Neural cell (in vitro differentiated cells): ENCODE measurements at regions not wholly inside any gene's neighbourhood (a gene's known extent, or its start where the extent isn't known, plus 50 kb on each side); places are given as distances from the start of the nearest gene placed in this dataset.

Experiments
- H2AFZ ChIP-seq: fragments of 200-600, 300-800 bp; sonication (generic), shearing (Covaris generic); 2 replicates; pipeline ENCODE4 v1.6.0; 2014; ENCODE audit warnings: low read depth, mild to moderate bottlenecking, antibody characterized with exemption, low read length, moderate library complexity
- H3F3A ChIP-seq: fragments of 200-600 bp; shearing (Covaris generic); 2 replicates; pipeline ENCODE4 v1.6.1; 2016; ENCODE audit warnings: mild to moderate bottlenecking, moderate library complexity, mixed read lengths, antibody characterized with exemption, low read length; ENCODE audit not compliant: insufficient read depth, poor library complexity, severe bottlenecking
- H3K27ac ChIP-seq: fragments of 200-600, 300-800 bp; sonication (generic), shearing (Covaris generic); 2 replicates; pipeline ENCODE4 v1.5.1; 2014; ENCODE audit warnings: mild to moderate bottlenecking, low read length, moderate library complexity
- H3K27me3 ChIP-seq: fragments of 300-800, 200-600 bp; sonication (generic), shearing (Covaris generic); 2 replicates; pipeline ENCODE4 v1.6.0; 2014; ENCODE audit warnings: mild to moderate bottlenecking, low read depth, low read length, moderate library complexity; ENCODE audit not compliant: insufficient read depth
- H3K36me3 ChIP-seq: fragments of 300-800, 200-600 bp; sonication (generic), shearing (Covaris generic); 2 replicates; pipeline ENCODE4 v1.5.1; 2014; ENCODE audit warnings: mild to moderate bottlenecking, antibody characterized with exemption, low read length, moderate library complexity; ENCODE audit not compliant: insufficient read depth
- H3K4me2 ChIP-seq: fragments of 300-800, 200-600 bp; sonication (generic), shearing (Covaris generic); 2 replicates; pipeline ENCODE4 v1.6.0; 2014; ENCODE audit warnings: mild to moderate bottlenecking, low read length
- H3K4me3 ChIP-seq: fragments of 300-800, 200-600 bp; sonication (generic), shearing (Covaris generic); 2 replicates; pipeline ENCODE4 v1.5.1; 2014; ENCODE audit warnings: mild to moderate bottlenecking, low read length, moderate library complexity
- H3K79me2 ChIP-seq: fragments of 200-600 bp; shearing (Covaris generic); replicated peaks from 2 replicates; pipeline ENCODE4 v1.6.0; 2014; ENCODE audit warnings: mild to moderate bottlenecking, low read length, moderate library complexity; ENCODE audit not compliant: insufficient read depth
- H3K9ac ChIP-seq: fragments of 300-800, 200-600 bp; sonication (generic), shearing (Covaris generic); 2 replicates; pipeline ENCODE4 v1.6.1; 2016; ENCODE audit warnings: mild to moderate bottlenecking, low read length, mixed read lengths
- H3K9me2 ChIP-seq: fragments of 200-600 bp; shearing (Covaris generic); 2 replicates; pipeline ENCODE4 v1.6.1; 2016; ENCODE audit warnings: mild to moderate bottlenecking, low read length, mixed read lengths; ENCODE audit not compliant: insufficient read depth
- H3K9me3 ChIP-seq: fragments of 200-600, 300-800 bp; sonication (generic), shearing (Covaris generic); 2 replicates; pipeline ENCODE4 v1.6.1; 2016; ENCODE audit warnings: mild to moderate bottlenecking, mixed run types, low read length, moderate library complexity, mixed read lengths
- H4K20me1 ChIP-seq: fragments of 200-600 bp; shearing (Covaris generic); 2 replicates; pipeline ENCODE4 v1.6.1; 2016; ENCODE audit warnings: mild to moderate bottlenecking, mixed run types; ENCODE audit not compliant: insufficient read depth
- EP300 ChIP-seq: fragments of 450-650 bp; conservative IDR thresholded peaks from 2 replicates; pipeline ENCODE4 v1.6.1; 2014; ENCODE audit warnings: antibody characterized with exemption, mild to moderate bottlenecking, moderate library complexity; ENCODE audit not compliant: poor library complexity, severe bottlenecking
- EZH2 ChIP-seq: fragments of 200-600, 300-800 bp; shearing (Covaris generic), sonication (generic); IDR thresholded peaks from 2 replicates; pipeline ENCODE4 v1.6.1; 2014; ENCODE audit warnings: antibody characterized with exemption, low read length, borderline replicate concordance, mild to moderate bottlenecking; ENCODE audit not compliant: insufficient read depth, poor library complexity, severe bottlenecking
- MXI1 ChIP-seq: fragments of 450-650 bp; conservative IDR thresholded peaks from 2 replicates; pipeline ENCODE4 v1.6.1; 2014; ENCODE audit warnings: antibody characterized with exemption, mild to moderate bottlenecking; ENCODE audit not compliant: poor library complexity, severe bottlenecking
- POLR2AphosphoS5 ChIP-seq: IDR thresholded peaks from 2 replicates; pipeline ENCODE4 v1.6.1; 2012
- RAD21 ChIP-seq: fragments of 450-650 bp; conservative IDR thresholded peaks from 2 replicates; pipeline ENCODE4 v1.6.1; 2014; ENCODE audit warnings: antibody characterized with exemption, mild to moderate bottlenecking, moderate library complexity
- TAF1 ChIP-seq: IDR thresholded peaks from 2 replicates; pipeline ENCODE4 v1.6.1; 2012; ENCODE audit warnings: low read depth
- TF ChIP-seq, protein P1 (sequence below): fragments of 450-650 bp; IDR thresholded peaks from 2 replicates; pipeline ENCODE4 v1.5.1; 2014; ENCODE audit warnings: antibody characterized with exemption, mild to moderate bottlenecking, moderate library complexity; ENCODE audit not compliant: poor library complexity, severe bottlenecking
- TF ChIP-seq, protein P2 (sequence below): IDR thresholded peaks from 2 replicates; pipeline ENCODE4 v1.6.1; 2012; ENCODE audit warnings: borderline replicate concordance

DNA sequence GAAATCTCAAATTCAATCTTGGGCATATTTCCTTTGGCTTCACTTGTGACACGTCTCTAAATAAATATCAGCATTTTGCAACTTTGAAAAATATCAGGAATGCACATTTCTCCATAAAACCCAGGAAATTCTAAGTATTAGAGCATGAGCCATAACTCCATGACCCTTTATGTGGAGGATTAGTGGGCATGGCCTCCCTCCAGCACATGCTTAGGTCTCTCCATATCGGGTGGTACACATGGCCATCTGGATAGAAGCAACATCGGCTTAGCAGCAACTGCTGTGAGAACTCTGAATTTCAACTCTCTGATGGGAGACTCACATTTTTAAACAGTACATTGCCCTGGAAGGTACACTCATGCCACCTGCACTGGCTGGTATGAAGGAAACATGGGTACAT, 73.7 kb upstream of the EGFLAM start:
- H3K27ac ChIP-seq, result no peak overlapping the region
- no peaks in the 10 kb centered on the region for H3K9me2 ChIP-seq
- no peaks in the 10 kb centered on the region for H3F3A ChIP-seq
- no peak overlapping the region for H3K4me3 ChIP-seq
- no peak overlapping the region for H3K9ac ChIP-seq
- no peaks in the 10 kb centered on the region for H3K36me3 ChIP-seq
- H3K4me2 ChIP-seq, result no peak overlapping the region
- no peaks in the 10 kb centered on the region for H3K9me3 ChIP-seq
- no peak for TF ChIP-seq EP300
- TF ChIP-seq, protein P1, sequence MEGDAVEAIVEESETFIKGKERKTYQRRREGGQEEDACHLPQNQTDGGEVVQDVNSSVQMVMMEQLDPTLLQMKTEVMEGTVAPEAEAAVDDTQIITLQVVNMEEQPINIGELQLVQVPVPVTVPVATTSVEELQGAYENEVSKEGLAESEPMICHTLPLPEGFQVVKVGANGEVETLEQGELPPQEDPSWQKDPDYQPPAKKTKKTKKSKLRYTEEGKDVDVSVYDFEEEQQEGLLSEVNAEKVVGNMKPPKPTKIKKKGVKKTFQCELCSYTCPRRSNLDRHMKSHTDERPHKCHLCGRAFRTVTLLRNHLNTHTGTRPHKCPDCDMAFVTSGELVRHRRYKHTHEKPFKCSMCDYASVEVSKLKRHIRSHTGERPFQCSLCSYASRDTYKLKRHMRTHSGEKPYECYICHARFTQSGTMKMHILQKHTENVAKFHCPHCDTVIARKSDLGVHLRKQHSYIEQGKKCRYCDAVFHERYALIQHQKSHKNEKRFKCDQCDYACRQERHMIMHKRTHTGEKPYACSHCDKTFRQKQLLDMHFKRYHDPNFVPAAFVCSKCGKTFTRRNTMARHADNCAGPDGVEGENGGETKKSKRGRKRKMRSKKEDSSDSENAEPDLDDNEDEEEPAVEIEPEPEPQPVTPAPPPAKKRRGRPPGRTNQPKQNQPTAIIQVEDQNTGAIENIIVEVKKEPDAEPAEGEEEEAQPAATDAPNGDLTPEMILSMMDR, result no peak
- TF ChIP-seq, protein P2, sequence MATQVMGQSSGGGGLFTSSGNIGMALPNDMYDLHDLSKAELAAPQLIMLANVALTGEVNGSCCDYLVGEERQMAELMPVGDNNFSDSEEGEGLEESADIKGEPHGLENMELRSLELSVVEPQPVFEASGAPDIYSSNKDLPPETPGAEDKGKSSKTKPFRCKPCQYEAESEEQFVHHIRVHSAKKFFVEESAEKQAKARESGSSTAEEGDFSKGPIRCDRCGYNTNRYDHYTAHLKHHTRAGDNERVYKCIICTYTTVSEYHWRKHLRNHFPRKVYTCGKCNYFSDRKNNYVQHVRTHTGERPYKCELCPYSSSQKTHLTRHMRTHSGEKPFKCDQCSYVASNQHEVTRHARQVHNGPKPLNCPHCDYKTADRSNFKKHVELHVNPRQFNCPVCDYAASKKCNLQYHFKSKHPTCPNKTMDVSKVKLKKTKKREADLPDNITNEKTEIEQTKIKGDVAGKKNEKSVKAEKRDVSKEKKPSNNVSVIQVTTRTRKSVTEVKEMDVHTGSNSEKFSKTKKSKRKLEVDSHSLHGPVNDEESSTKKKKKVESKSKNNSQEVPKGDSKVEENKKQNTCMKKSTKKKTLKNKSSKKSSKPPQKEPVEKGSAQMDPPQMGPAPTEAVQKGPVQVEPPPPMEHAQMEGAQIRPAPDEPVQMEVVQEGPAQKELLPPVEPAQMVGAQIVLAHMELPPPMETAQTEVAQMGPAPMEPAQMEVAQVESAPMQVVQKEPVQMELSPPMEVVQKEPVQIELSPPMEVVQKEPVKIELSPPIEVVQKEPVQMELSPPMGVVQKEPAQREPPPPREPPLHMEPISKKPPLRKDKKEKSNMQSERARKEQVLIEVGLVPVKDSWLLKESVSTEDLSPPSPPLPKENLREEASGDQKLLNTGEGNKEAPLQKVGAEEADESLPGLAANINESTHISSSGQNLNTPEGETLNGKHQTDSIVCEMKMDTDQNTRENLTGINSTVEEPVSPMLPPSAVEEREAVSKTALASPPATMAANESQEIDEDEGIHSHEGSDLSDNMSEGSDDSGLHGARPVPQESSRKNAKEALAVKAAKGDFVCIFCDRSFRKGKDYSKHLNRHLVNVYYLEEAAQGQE, result no peak
- no peak overlapping the region for H2AFZ ChIP-seq
- H4K20me1 ChIP-seq, result no peaks in the 10 kb centered on the region
- no peaks in the 10 kb centered on the region for H3K27me3 ChIP-seq
- no peaks in the 10 kb centered on the region for H3K79me2 ChIP-seq

DNA sequence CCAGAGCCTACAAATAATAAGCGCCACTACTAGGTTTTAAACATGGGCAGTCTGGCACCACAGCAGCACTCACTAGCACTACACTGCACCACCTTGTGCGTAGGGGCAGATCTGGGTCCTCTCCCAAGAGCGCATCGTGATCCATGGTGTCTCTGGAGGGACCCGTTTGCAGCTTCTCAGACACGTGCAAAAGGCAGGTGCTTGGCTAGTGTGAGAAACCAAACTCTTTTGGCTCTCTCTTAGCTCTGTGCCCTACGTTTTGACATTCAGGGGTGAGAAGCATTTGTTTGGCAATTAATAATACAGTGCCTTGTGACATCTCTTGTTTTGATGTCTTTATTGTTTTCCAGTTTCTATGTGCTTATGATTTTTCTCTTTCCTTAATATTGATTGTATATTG, 75.4 kb upstream of the EGFLAM start:
- Histone ChIP-seq H3K27ac (no peak overlapping the region), H3K9me3 (no peaks in the 10 kb centered on the region), H4K20me1 (no peaks in the 10 kb centered on the region), H3K9ac (no peak overlapping the region), H3K79me2 (no peaks in the 10 kb centered on the region), H3F3A (no peaks in the 10 kb centered on the region), H2AFZ (no peak overlapping the region), H3K4me3 (no peak overlapping the region), H3K9me2 (no peaks in the 10 kb centered on the region), H3K36me3 (no peaks in the 10 kb centered on the region), H3K4me2 (no peak overlapping the region), H3K27me3 (no peaks in the 10 kb centered on the region)
- no peak for TF ChIP-seq TAF1
- TF ChIP-seq EZH2, result no peak
- TF ChIP-seq, protein P1, result no peak
- no peak for TF ChIP-seq POLR2AphosphoS5
- TF ChIP-seq, protein P2, result no peak
- no peak for TF ChIP-seq MXI1
- TF ChIP-seq RAD21, result no peak
- TF ChIP-seq EP300, result no peak
